ENCODE measurements at regions not wholly inside any gene's neighbourhood (a gene's known extent, or its start where the extent isn't known, plus 50 kb on each side); places are given as distances from the start of the nearest gene placed in this dataset.

DNA sequence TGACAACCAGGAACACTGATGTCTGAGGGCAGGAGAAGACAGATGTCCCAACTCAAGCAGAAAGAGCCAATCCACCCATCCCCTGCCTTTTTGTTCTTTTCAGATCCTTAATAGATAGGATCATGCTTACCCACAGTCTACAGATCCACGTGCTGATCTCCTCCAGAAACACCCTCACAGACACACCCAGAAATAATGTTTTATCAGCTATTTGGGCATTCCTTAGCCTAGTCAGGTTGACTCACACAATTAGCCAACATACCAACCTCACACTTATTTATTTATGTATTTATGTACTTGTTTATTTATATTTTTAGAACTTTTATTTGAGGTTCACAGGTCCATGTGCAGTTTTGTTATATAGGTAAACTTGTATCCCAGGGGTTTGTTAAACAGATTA, 151.5 kb upstream of the IL12B start:
- ATAC-seq (ENCODE audit: insufficient read depth, low FRiP score) = no peak
- 73 to 81% methylated on average over 1 of the region's 1 CpG for WGBS, 2 donors
- no peak for DNase-seq
- Histone ChIP-seq H3K9me3 (ENCODE audit: control insufficient read depth in 4 of 4, insufficient read depth in 3 of 4, low read length in 3 of 4) (no peaks in the 10 kb centered on the region), H3K4me1 (ENCODE audit: control insufficient read depth in 5 of 5, insufficient read depth in 5 of 5, low read length in 5 of 5) (no peaks in the 10 kb centered on the region), H3K4me3 (no peak overlapping the region), H3K27ac (ENCODE audit: low read depth in 1 of 2, low read length in 1 of 2) (no peak overlapping the region), H3K36me3 (ENCODE audit: control insufficient read depth in 4 of 4, insufficient read depth in 4 of 4, low read length in 4 of 4) (no peaks in the 10 kb centered on the region), H3K27me3 (ENCODE audit: control insufficient read depth in 3 of 3, insufficient read depth in 3 of 3, low read length in 2 of 3) (no peaks in the 10 kb centered on the region), H3K9ac (ENCODE audit: insufficient read depth in 1 of 2, low read length in 2 of 2) (no peak overlapping the region)
- TF ChIP-seq, protein P1, sequence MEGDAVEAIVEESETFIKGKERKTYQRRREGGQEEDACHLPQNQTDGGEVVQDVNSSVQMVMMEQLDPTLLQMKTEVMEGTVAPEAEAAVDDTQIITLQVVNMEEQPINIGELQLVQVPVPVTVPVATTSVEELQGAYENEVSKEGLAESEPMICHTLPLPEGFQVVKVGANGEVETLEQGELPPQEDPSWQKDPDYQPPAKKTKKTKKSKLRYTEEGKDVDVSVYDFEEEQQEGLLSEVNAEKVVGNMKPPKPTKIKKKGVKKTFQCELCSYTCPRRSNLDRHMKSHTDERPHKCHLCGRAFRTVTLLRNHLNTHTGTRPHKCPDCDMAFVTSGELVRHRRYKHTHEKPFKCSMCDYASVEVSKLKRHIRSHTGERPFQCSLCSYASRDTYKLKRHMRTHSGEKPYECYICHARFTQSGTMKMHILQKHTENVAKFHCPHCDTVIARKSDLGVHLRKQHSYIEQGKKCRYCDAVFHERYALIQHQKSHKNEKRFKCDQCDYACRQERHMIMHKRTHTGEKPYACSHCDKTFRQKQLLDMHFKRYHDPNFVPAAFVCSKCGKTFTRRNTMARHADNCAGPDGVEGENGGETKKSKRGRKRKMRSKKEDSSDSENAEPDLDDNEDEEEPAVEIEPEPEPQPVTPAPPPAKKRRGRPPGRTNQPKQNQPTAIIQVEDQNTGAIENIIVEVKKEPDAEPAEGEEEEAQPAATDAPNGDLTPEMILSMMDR (IDR thresholded peaks at IDR 0.05; ENCODE audit: control extremely low read depth, extremely low read depth) = no peak

DNA sequence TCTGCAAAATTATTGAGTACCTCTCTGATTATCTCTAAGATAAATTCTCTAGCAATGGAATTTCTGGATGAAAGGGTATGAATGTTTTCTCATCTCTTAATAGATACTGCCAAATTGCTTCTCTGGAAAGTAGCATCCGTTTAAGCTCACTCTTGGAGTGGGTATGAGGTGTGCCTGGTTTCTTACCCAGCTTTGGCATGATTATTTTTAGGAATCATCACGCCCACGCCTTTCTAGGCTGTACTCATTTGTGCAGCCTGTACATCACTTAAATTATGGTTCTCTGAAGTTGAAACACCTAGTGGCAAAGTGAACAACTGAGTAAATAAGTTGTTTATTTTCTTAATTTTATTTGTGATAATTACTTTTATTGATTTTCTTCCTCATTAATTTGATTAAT, 156.5 kb upstream of the IL12B start:
- Histone ChIP-seq H3K9ac (ENCODE audit: insufficient read depth in 1 of 2, low read length in 2 of 2) (no peak overlapping the region), H3K27ac (ENCODE audit: low read depth in 1 of 2, low read length in 1 of 2) (no peak overlapping the region), H3K4me3 (no peak overlapping the region), H3K27me3 (ENCODE audit: control insufficient read depth in 3 of 3, insufficient read depth in 3 of 3, low read length in 2 of 3) (no peaks in the 10 kb centered on the region), H3K9me3 (ENCODE audit: control insufficient read depth in 4 of 4, insufficient read depth in 3 of 4, low read length in 3 of 4) (no peaks in the 10 kb centered on the region), H3K4me1 (ENCODE audit: control insufficient read depth in 5 of 5, insufficient read depth in 5 of 5, low read length in 5 of 5) (no peaks in the 10 kb centered on the region), H3K36me3 (ENCODE audit: control insufficient read depth in 4 of 4, insufficient read depth in 4 of 4, low read length in 4 of 4) (no peaks in the 10 kb centered on the region)
- DNase-seq (no peak), ATAC-seq (ENCODE audit: insufficient read depth, low FRiP score) (no peak)
- 89 to 91% methylated on average over 3 of the region's 3 CpGs for WGBS, 2 donors
- TF ChIP-seq, protein P1 (IDR thresholded peaks at IDR 0.05; ENCODE audit: control extremely low read depth, extremely low read depth) = no peak

DNA sequence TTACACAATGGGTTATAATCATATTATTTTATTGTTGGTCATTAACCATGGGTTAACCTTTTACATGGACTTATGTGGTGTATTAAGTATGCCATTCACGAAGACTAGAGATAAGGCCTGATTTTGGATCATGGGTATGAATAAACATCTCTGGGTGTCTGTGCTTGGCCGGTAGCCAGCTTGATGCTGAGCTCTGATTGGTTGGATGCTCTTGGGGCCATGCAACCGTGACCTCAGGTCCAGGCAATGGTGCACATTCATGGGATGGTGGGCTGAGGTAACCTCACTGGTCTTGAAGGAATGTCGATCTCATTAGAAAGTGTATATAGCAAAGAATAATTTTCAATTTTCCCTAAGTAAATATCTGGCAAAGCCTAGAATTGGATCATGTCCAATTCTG, 158.2 kb upstream of the IL12B start:
- Histone ChIP-seq H3K4me1 (ENCODE audit: control insufficient read depth in 5 of 5, insufficient read depth in 5 of 5, low read length in 5 of 5) (no peaks in the 10 kb centered on the region), H3K27ac (ENCODE audit: low read depth in 1 of 2, low read length in 1 of 2) (no peak overlapping the region), H3K9me3 (ENCODE audit: control insufficient read depth in 4 of 4, insufficient read depth in 3 of 4, low read length in 3 of 4) (no peaks in the 10 kb centered on the region), H3K9ac (ENCODE audit: insufficient read depth in 1 of 2, low read length in 2 of 2) (no peak overlapping the region), H3K27me3 (ENCODE audit: control insufficient read depth in 3 of 3, insufficient read depth in 3 of 3, low read length in 2 of 3) (no peaks in the 10 kb centered on the region), H3K36me3 (ENCODE audit: control insufficient read depth in 4 of 4, insufficient read depth in 4 of 4, low read length in 4 of 4) (no peaks in the 10 kb centered on the region), H3K4me3 (no peak overlapping the region)
- WGBS, 2 donors = 68 to 82% methylated on average over 4 of the region's 4 CpGs
- TF ChIP-seq, protein P1 (IDR thresholded peaks at IDR 0.05; ENCODE audit: control extremely low read depth, extremely low read depth) = no peak
- no peak for ATAC-seq (ENCODE audit: insufficient read depth, low FRiP score)
- DNase-seq = no peak

DNA sequence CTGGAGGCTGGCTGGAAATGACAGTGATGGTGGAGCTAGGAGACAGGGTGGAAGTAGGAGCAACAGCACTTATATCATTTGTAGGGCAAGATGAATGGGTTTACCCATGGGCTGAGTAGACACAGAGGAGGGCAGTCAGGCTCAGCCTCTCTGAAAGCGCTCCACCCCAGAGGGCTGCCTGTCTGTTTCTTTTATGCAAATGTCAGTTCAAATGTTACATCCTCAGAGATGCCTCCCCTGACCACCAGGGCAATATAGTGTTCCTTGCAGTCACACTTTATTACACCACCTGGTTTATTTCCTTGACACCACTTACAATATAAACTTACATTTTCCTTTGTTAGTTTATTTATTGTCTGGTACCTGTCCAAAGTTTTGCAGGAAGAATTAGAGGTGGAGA, 159.5 kb upstream of the IL12B start:
- H3K4me3 ChIP-seq = no peak overlapping the region
- WGBS, 2 donors = 93 to 98% methylated on average over 1 of the region's 1 CpG
- no peaks in the 10 kb centered on the region for H3K36me3 ChIP-seq (ENCODE audit: control insufficient read depth in 4 of 4, insufficient read depth in 4 of 4, low read length in 4 of 4)
- no peaks in the 10 kb centered on the region for H3K4me1 ChIP-seq (ENCODE audit: control insufficient read depth in 5 of 5, insufficient read depth in 5 of 5, low read length in 5 of 5)
- TF ChIP-seq, protein P1 (IDR thresholded peaks at IDR 0.05; ENCODE audit: control extremely low read depth, extremely low read depth) = no peak
- DNase-seq = no peak
- no peak overlapping the region for H3K9ac ChIP-seq (ENCODE audit: insufficient read depth in 1 of 2, low read length in 2 of 2)
- ATAC-seq (ENCODE audit: insufficient read depth, low FRiP score) = no peak
- no peaks in the 10 kb centered on the region for H3K27me3 ChIP-seq (ENCODE audit: control insufficient read depth in 3 of 3, insufficient read depth in 3 of 3, low read length in 2 of 3)
- H3K27ac ChIP-seq (ENCODE audit: low read depth in 1 of 2, low read length in 1 of 2) = no peak overlapping the region
- H3K9me3 ChIP-seq (ENCODE audit: control insufficient read depth in 4 of 4, insufficient read depth in 3 of 4, low read length in 3 of 4) = no peaks in the 10 kb centered on the region
